Panc1 (cell line): ENCODE measurements at regions not wholly inside any gene's neighbourhood (a gene's known extent, or its start where the extent isn't known, plus 50 kb on each side); places are given as distances from the start of the nearest gene placed in this dataset.

Experiments used
- ATAC-seq: fragments of 200-7000 bp; cut with Tn5 transposase; 2 replicates; pipeline ENCODE4 v1.9.1; 2020; ENCODE audit warnings: mild to moderate bottlenecking, moderate library complexity
- BruUV-seq: library from RNA; stranded (reverse); fragments of 400-500 nt; replicated peaks from 2 replicates; lab custom pipeline; 2021; lab: Mats Ljungman, UMichigan
- CTCF ChIA-PET: fragments of 300-600 bp; sonication (Branson Sonifier 250); formaldehyde crosslinking; loops from one replicate; lab custom pipeline; 2022; ENCODE audit warnings: antibody characterized with exemption; lab: Charles Lee
- POLR2A ChIA-PET: fragments of 300-600 bp; sonication (Branson Sonifier 250); formaldehyde crosslinking; loops from one replicate; lab custom pipeline; 2022; ENCODE audit warnings: antibody characterized with exemption; lab: Charles Lee
- DNase-seq: peaks from one replicate; pipeline ENCODE4 v3.0.0-alpha.2; 2010; ENCODE audit warnings: low read depth, low spot score
- H3K27ac ChIP-seq: 2 replicates; pipeline ENCODE4 v1.5.1; 2011; ENCODE audit warnings: mild to moderate bottlenecking, low read length, inconsistent platforms
- H3K27me3 ChIP-seq: fragments of 200-500 bp; sonication (Bioruptor generic); 2 replicates; pipeline ENCODE4 v1.6.0; 2014; ENCODE audit warnings: low read length, inconsistent platforms; ENCODE audit not compliant: control insufficient read depth, insufficient read depth
- H3K36me3 ChIP-seq: fragments of 200-500 bp; sonication (Bioruptor generic); 2 replicates; pipeline ENCODE4 v1.5.1; 2014; ENCODE audit warnings: inconsistent platforms, mild to moderate bottlenecking, low read length, moderate library complexity; ENCODE audit not compliant: control insufficient read depth, insufficient read depth
- H3K4me1 ChIP-seq: 2 replicates; pipeline ENCODE4 v1.5.1; 2011; ENCODE audit warnings: inconsistent platforms, mild to moderate bottlenecking, low read length, moderate library complexity; ENCODE audit not compliant: control insufficient read depth, insufficient read depth
- H3K4me3 ChIP-seq, 2 experiments: 2 replicates each; pipeline ENCODE4 v1.5.1; 2011 to 2012; ENCODE audit warnings: low read depth in 2 of 2, low read length in 2 of 2, mild to moderate bottlenecking in 2 of 2, inconsistent platforms in 1 of 2, moderate library complexity in 1 of 2
- H3K9me3 ChIP-seq: fragments of 200-500 bp; sonication (Bioruptor generic); 2 replicates; pipeline ENCODE4 v1.5.1; 2014; ENCODE audit warnings: low read depth, mild to moderate bottlenecking, inconsistent platforms, low read length, moderate library complexity; ENCODE audit not compliant: control insufficient read depth, insufficient read depth
- CTCF ChIP-seq: fragments of 450-650 bp; IDR thresholded peaks from 2 replicates; pipeline ENCODE4 v1.5.1; 2017; ENCODE audit warnings: mild to moderate bottlenecking
- POLR2AphosphoS5 ChIP-seq: IDR thresholded peaks from 2 replicates; pipeline ENCODE4 v1.6.1; 2012; ENCODE audit warnings: mild to moderate bottlenecking, low read depth, low read length, moderate library complexity
- SIN3A ChIP-seq: IDR thresholded peaks from 2 replicates; pipeline ENCODE4 v1.6.1; 2012; ENCODE audit warnings: low read depth, mild to moderate bottlenecking, low read length, moderate library complexity, borderline replicate concordance; ENCODE audit not compliant: insufficient read depth
- TCF7L2 ChIP-seq: IDR thresholded peaks from 2 replicates; pipeline ENCODE4 v1.6.1; 2011; ENCODE audit warnings: mild to moderate bottlenecking, low read depth, low read length, inconsistent platforms
- in situ Hi-C: cut with HindIII; loops from 2 replicates; pipeline ENCODE4 v1.10.0; 2016; ENCODE audit warnings: low sequenced_read_pairs, low pct_unique_long_range_greater_than_20kb
- intact Hi-C: fragments of 100-400 bp; cut with micrococcal nuclease; formaldehyde crosslinking; loops from one replicate; pipeline ENCODE4 v1.10.0; 2022; ENCODE audit not compliant: unreplicated experiment
- TF ChIP-seq, protein P1 (sequence below), 2 experiments: IDR thresholded peaks; 2 replicates each; pipeline ENCODE4 v1.6.1; 2011 to 2012; ENCODE audit warnings: low read depth in 2 of 2, control low read depth in 1 of 2, low read length in 1 of 2, mild to moderate bottlenecking in 1 of 2, moderate library complexity in 1 of 2; ENCODE audit not compliant: insufficient read depth in 1 of 2

GRCh38 chr12:46898989-46899388, 73.2 kb upstream of the SLC38A4 start:
- POLR2A ChIA-PET, result no interaction called here
- Histone ChIP-seq H3K4me1 (no peaks in the 10 kb centered on the region), H3K9me3 (no peaks in the 10 kb centered on the region), H3K4me3 (no peak overlapping the region), H3K36me3 (no peaks in the 10 kb centered on the region), H3K27me3 (no peaks in the 10 kb centered on the region), H3K27ac (no peak overlapping the region)
- ATAC-seq, result no peak
- no peak for TF ChIP-seq POLR2AphosphoS5
- no peak for DNase-seq
- no TSS peak for BruUV-seq
- CTCF ChIA-PET, result no interaction called here
- intact Hi-C loops, result no loop called here
- in situ Hi-C loops, result no loop called here

DNA sequence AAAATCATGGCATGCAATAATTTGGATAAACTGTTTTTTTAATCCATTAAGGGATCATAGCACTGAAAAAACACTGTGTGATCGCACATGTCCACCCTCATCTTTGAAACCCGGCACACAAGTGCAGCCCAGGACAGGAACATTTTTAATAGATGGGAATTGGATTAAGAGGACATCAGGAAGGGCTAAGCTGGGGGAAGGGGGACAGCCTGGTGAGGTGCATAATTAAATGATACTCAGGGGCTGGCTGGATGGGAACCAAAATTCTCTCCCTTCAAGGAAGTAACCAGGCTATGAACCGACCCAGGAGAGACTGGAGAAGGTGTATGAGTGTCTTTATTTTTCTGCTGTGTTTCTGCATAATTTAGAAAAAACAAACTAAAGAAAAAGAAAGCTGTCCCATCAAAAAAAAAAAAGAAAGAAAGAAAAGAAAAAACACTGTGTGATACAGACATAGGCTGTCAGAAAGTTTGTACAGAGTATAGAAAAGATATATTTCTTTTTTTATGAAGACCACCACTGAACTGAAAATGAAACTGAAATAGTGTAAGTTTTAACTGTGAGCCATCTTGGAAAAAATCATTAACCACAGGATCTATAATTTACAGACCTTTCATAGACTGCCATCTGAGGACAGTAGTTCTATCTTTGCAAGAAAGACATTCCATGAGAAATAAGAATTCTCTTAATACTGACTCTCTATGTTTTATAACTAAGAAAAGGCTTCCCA, 75.1 kb upstream of the SLC38A4 start:
- no peaks in the 10 kb centered on the region for H3K4me1 ChIP-seq
- no peak for ATAC-seq
- no peaks in the 10 kb centered on the region for H3K27me3 ChIP-seq
- no peak for DNase-seq
- no peak overlapping the region for H3K4me3 ChIP-seq
- CTCF ChIA-PET, result no interaction called here
- no peaks in the 10 kb centered on the region for H3K36me3 ChIP-seq
- no peaks in the 10 kb centered on the region for H3K9me3 ChIP-seq
- TF ChIP-seq SIN3A, result no peak
- no peak for TF ChIP-seq POLR2AphosphoS5
- no peak for TF ChIP-seq TCF7L2
- TF ChIP-seq, protein P1, sequence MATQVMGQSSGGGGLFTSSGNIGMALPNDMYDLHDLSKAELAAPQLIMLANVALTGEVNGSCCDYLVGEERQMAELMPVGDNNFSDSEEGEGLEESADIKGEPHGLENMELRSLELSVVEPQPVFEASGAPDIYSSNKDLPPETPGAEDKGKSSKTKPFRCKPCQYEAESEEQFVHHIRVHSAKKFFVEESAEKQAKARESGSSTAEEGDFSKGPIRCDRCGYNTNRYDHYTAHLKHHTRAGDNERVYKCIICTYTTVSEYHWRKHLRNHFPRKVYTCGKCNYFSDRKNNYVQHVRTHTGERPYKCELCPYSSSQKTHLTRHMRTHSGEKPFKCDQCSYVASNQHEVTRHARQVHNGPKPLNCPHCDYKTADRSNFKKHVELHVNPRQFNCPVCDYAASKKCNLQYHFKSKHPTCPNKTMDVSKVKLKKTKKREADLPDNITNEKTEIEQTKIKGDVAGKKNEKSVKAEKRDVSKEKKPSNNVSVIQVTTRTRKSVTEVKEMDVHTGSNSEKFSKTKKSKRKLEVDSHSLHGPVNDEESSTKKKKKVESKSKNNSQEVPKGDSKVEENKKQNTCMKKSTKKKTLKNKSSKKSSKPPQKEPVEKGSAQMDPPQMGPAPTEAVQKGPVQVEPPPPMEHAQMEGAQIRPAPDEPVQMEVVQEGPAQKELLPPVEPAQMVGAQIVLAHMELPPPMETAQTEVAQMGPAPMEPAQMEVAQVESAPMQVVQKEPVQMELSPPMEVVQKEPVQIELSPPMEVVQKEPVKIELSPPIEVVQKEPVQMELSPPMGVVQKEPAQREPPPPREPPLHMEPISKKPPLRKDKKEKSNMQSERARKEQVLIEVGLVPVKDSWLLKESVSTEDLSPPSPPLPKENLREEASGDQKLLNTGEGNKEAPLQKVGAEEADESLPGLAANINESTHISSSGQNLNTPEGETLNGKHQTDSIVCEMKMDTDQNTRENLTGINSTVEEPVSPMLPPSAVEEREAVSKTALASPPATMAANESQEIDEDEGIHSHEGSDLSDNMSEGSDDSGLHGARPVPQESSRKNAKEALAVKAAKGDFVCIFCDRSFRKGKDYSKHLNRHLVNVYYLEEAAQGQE (IDR thresholded peaks at IDR 0.05; ENCODE audit: insufficient read depth in 1 of 2, low read depth in 2 of 2, low read length in 1 of 2), result no peak
- no peak for TF ChIP-seq CTCF
- intact Hi-C loops, result no loop called here
- POLR2A ChIA-PET, result no interaction called here
- in situ Hi-C loops, result no loop called here
- no TSS peak for BruUV-seq
- H3K27ac ChIP-seq, result no peak overlapping the region

GRCh38 chr12:46901464-46902205, 75.8 kb upstream of the SLC38A4 start:
- in situ Hi-C loops (no loop called here), intact Hi-C loops (no loop called here)
- Histone ChIP-seq H3K4me1 (no peaks in the 10 kb centered on the region), H3K4me3 (no peak overlapping the region), H3K9me3 (no peaks in the 10 kb centered on the region), H3K27ac (no peak overlapping the region), H3K27me3 (no peaks in the 10 kb centered on the region), H3K36me3 (no peaks in the 10 kb centered on the region)
- CTCF ChIA-PET, result no interaction called here
- POLR2A ChIA-PET, result no interaction called here
- no TSS peak for BruUV-seq
- TF ChIP-seq POLR2AphosphoS5 (no peak), SIN3A (no peak), TCF7L2 (no peak), CTCF (no peak)
- TF ChIP-seq, protein P1 (IDR thresholded peaks at IDR 0.05; ENCODE audit: insufficient read depth in 1 of 2, low read depth in 2 of 2, low read length in 1 of 2), result no peak
- no peak for ATAC-seq
- no peak for DNase-seq
